ENCODE measurements at regions not wholly inside any gene's neighbourhood (a gene's known extent, or its start where the extent isn't known, plus 50 kb on each side); places are given as distances from the start of the nearest gene placed in this dataset.
"Not testable (repeated sequence)": the region's sequence is repeated elsewhere in the genome, so short reads cannot be mapped to it uniquely, and the experiment has no call there.

DNA sequence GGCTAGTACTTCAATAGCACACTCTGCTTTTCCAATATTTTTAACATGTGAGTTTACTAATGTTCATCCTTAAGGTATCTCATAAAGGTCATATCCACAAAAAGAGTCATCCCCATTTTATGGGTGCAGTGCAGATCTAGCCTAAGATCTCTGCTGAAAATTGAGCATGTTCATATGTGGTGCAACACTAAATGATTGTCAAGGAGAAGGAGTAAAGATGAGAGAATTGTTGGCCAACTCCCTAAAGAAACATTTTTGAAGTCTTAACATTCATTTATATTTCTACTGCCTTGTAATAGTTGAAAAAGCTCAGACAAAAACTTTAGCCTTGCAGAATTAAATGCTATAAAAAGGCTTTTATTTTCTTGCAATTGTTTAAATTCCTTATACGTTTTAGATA is 1159.6 kb downstream of the TBL1XR1 start:
- no peak overlapping the region for H2AFZ ChIP-seq (ENCODE audit: low read depth, low read length)
- DNase-seq (ENCODE audit: low read depth), result peak; percentile 2
- TF ChIP-seq, protein P1, sequence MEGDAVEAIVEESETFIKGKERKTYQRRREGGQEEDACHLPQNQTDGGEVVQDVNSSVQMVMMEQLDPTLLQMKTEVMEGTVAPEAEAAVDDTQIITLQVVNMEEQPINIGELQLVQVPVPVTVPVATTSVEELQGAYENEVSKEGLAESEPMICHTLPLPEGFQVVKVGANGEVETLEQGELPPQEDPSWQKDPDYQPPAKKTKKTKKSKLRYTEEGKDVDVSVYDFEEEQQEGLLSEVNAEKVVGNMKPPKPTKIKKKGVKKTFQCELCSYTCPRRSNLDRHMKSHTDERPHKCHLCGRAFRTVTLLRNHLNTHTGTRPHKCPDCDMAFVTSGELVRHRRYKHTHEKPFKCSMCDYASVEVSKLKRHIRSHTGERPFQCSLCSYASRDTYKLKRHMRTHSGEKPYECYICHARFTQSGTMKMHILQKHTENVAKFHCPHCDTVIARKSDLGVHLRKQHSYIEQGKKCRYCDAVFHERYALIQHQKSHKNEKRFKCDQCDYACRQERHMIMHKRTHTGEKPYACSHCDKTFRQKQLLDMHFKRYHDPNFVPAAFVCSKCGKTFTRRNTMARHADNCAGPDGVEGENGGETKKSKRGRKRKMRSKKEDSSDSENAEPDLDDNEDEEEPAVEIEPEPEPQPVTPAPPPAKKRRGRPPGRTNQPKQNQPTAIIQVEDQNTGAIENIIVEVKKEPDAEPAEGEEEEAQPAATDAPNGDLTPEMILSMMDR (IDR thresholded peaks at IDR 0.05; ENCODE audit: insufficient read depth, low read depth, low read length), result no peak
- TF ChIP-seq EZH2 (IDR thresholded peaks at IDR 0.05; ENCODE audit: insufficient read depth, low read length), result no peak
- no peaks in the 10 kb centered on the region for H3K79me2 ChIP-seq (ENCODE audit: insufficient read depth, low read length)
- no peak overlapping the region for H3K4me3 ChIP-seq (ENCODE audit: insufficient read depth, low read depth, low read length)
- H3K9me3 ChIP-seq (ENCODE audit: insufficient read depth, low read depth, low read length), result no peaks in the 10 kb centered on the region
- no peak overlapping the region for H3K27ac Mint-ChIP-seq (ENCODE audit: unreplicated experiment)
- H3K9me3 Mint-ChIP-seq (ENCODE audit: unreplicated experiment), result peaks cover 4% of the 10 kb centered on the region
- no peak for FAIRE-seq
- H3K4me2 ChIP-seq (ENCODE audit: low read length), result no peak overlapping the region
- no peak overlapping the region for H3K4me3 Mint-ChIP-seq (ENCODE audit: unreplicated experiment)
- H3K4me1 ChIP-seq (ENCODE audit: insufficient read depth, low read length), result no peaks in the 10 kb centered on the region
- H3K27me3 Mint-ChIP-seq (ENCODE audit: low read depth, unreplicated experiment), result no peaks in the 10 kb centered on the region
- H3K36me3 Mint-ChIP-seq (ENCODE audit: low read depth, unreplicated experiment), result no peaks in the 10 kb centered on the region
- no peaks in the 10 kb centered on the region for H3K27me3 ChIP-seq (ENCODE audit: insufficient read depth, low read length)
- no peak overlapping the region for H3K9ac ChIP-seq (ENCODE audit: low read length)
- H3K27ac ChIP-seq (ENCODE audit: low read depth, low read length), result no peak overlapping the region
- no peaks in the 10 kb centered on the region for H3K36me3 ChIP-seq (ENCODE audit: insufficient read depth, low read length)
- peaks cover 9% of the 10 kb centered on the region for H3K4me1 Mint-ChIP-seq (ENCODE audit: low read depth, unreplicated experiment)
- no peaks in the 10 kb centered on the region for H4K20me1 ChIP-seq (ENCODE audit: insufficient read depth, low read length)

DNA sequence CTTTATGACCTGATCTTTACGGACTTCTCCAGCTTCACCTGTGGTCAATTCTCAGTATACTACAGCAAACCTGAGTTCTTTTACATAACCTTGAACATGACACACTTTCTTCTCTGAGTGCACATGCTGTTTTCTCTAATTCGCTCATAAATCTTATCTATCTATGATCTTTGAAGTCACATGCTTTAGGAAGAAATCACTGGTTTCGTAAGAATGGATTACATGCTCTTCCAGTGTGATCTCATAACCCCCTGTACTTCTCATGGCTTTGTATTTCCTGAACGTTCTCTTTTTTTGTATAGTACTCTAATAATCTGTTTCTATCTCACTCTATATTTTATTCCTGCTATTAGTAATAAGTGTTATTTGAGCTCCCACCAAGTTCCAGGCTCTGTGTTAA is 1165.2 kb downstream of the TBL1XR1 start:
- H3K9me3 ChIP-seq (ENCODE audit: insufficient read depth, low read depth, low read length), result no peaks in the 10 kb centered on the region
- no peak overlapping the region for H3K9ac ChIP-seq (ENCODE audit: low read length)
- FAIRE-seq, result no peak
- TF ChIP-seq, protein P1 (IDR thresholded peaks at IDR 0.05; ENCODE audit: insufficient read depth, low read depth, low read length), result no peak
- no peak for TF ChIP-seq EZH2 (IDR thresholded peaks at IDR 0.05; ENCODE audit: insufficient read depth, low read length)
- H3K4me2 ChIP-seq (ENCODE audit: low read length), result no peak overlapping the region
- Mint-ChIP-seq H3K36me3 (ENCODE audit: low read depth, unreplicated experiment) (no peaks in the 10 kb centered on the region), H3K4me3 (ENCODE audit: unreplicated experiment) (no peak overlapping the region), H3K4me1 (ENCODE audit: low read depth, unreplicated experiment) (no peaks in the 10 kb centered on the region), H3K27ac (ENCODE audit: unreplicated experiment) (no peak overlapping the region), H3K27me3 (ENCODE audit: low read depth, unreplicated experiment) (no peaks in the 10 kb centered on the region), H3K9me3 (ENCODE audit: unreplicated experiment) (peaks cover 4% of the 10 kb centered on the region)
- H3K4me1 ChIP-seq (ENCODE audit: insufficient read depth, low read length), result no peaks in the 10 kb centered on the region
- H4K20me1 ChIP-seq (ENCODE audit: insufficient read depth, low read length), result no peaks in the 10 kb centered on the region
- no peak overlapping the region for H2AFZ ChIP-seq (ENCODE audit: low read depth, low read length)
- H3K27me3 ChIP-seq (ENCODE audit: insufficient read depth, low read length), result no peaks in the 10 kb centered on the region
- no peak for DNase-seq (ENCODE audit: low read depth)
- H3K36me3 ChIP-seq (ENCODE audit: insufficient read depth, low read length), result no peaks in the 10 kb centered on the region
- no peak overlapping the region for H3K27ac ChIP-seq (ENCODE audit: low read depth, low read length)
- H3K4me3 ChIP-seq (ENCODE audit: insufficient read depth, low read depth, low read length), result no peak overlapping the region
- no peaks in the 10 kb centered on the region for H3K79me2 ChIP-seq (ENCODE audit: insufficient read depth, low read length)

DNA sequence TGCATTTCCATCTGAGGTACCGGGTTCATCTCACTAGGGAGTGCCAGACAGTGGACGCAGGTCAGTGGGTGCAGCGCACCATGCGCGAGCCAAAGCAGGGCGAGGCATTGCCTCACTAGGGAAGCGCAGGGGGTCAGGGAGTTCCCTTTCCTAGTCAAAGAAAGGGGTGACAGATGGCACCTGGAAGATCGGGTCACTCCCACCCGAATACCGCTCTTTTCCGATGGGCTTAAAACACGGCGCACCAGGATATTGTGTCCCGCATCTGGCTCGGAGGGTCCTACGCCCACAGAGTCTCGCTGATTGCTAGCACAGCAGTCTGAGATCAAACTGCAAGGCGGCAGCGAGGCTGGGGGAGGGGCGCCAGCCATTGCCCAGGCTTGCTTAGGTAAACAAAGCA is 1157.1 kb downstream of the NAALADL2 start:
- not testable (repeated sequence) for H3K4me2 ChIP-seq (ENCODE audit: low read length); H3K9ac ChIP-seq (ENCODE audit: low read length); H3K4me1 Mint-ChIP-seq (ENCODE audit: low read depth, unreplicated experiment); DNase-seq (ENCODE audit: low read depth); H3K27me3 Mint-ChIP-seq (ENCODE audit: low read depth, unreplicated experiment); H3K27me3 ChIP-seq (ENCODE audit: insufficient read depth, low read length); H4K20me1 ChIP-seq (ENCODE audit: insufficient read depth, low read length); H3K9me3 Mint-ChIP-seq (ENCODE audit: unreplicated experiment); H2AFZ ChIP-seq (ENCODE audit: low read depth, low read length); H3K36me3 Mint-ChIP-seq (ENCODE audit: low read depth, unreplicated experiment); H3K4me3 ChIP-seq (ENCODE audit: insufficient read depth, low read depth, low read length); FAIRE-seq; H3K36me3 ChIP-seq (ENCODE audit: insufficient read depth, low read length); H3K4me3 Mint-ChIP-seq (ENCODE audit: unreplicated experiment); H3K9me3 ChIP-seq (ENCODE audit: insufficient read depth, low read depth, low read length); H3K27ac Mint-ChIP-seq (ENCODE audit: unreplicated experiment); H3K27ac ChIP-seq (ENCODE audit: low read depth, low read length); H3K79me2 ChIP-seq (ENCODE audit: insufficient read depth, low read length); H3K4me1 ChIP-seq (ENCODE audit: insufficient read depth, low read length)

DNA sequence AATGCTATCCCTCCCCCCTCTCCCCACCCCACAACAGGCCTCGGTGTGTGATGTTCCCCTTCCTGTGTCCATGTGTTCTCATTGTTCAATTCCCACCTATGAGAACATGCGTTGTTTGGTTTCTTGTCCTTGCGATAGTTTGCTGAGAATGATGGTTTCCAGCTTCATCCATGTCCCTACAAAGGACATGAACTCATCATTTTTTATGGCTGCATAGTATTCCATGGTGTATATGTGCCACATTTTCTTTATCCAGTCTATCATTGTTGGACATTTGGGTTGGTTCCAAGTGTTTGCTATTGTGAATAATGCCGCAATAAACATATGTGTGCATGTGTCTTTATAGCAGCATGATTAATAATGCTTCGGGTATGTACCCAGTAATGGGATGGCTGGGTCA is 1156.1 kb downstream of the NAALADL2 start:
- not testable (repeated sequence) for H3K36me3 Mint-ChIP-seq (ENCODE audit: low read depth, unreplicated experiment); H3K9me3 Mint-ChIP-seq (ENCODE audit: unreplicated experiment); H3K9ac ChIP-seq (ENCODE audit: low read length); H3K27ac Mint-ChIP-seq (ENCODE audit: unreplicated experiment); DNase-seq (ENCODE audit: low read depth); H3K4me1 Mint-ChIP-seq (ENCODE audit: low read depth, unreplicated experiment); H3K4me3 Mint-ChIP-seq (ENCODE audit: unreplicated experiment); FAIRE-seq; H3K27ac ChIP-seq (ENCODE audit: low read depth, low read length); H3K4me3 ChIP-seq (ENCODE audit: insufficient read depth, low read depth, low read length); H3K4me2 ChIP-seq (ENCODE audit: low read length); H3K36me3 ChIP-seq (ENCODE audit: insufficient read depth, low read length); H3K27me3 Mint-ChIP-seq (ENCODE audit: low read depth, unreplicated experiment); H3K27me3 ChIP-seq (ENCODE audit: insufficient read depth, low read length); H3K4me1 ChIP-seq (ENCODE audit: insufficient read depth, low read length); H3K79me2 ChIP-seq (ENCODE audit: insufficient read depth, low read length); H4K20me1 ChIP-seq (ENCODE audit: insufficient read depth, low read length); H3K9me3 ChIP-seq (ENCODE audit: insufficient read depth, low read depth, low read length); H2AFZ ChIP-seq (ENCODE audit: low read depth, low read length)

Measured in astrocyte (in vitro differentiated cells and primary cell).